ENCODE measurements at regions not wholly inside any gene's neighbourhood (a gene's known extent, or its start where the extent isn't known, plus 50 kb on each side); places are given as distances from the start of the nearest gene placed in this dataset.
A peak's percentile ranks its signal among the peaks of the same experiment; 100 is the strongest.

GRCh38 chr9:117945286-117945685, 241.1 kb downstream of the TLR4 start:
- no peak for DNase-seq

GRCh38 chr9:117951127-117951526, 246.9 kb downstream of the TLR4 start:
- DNase-seq = no peak

DNA sequence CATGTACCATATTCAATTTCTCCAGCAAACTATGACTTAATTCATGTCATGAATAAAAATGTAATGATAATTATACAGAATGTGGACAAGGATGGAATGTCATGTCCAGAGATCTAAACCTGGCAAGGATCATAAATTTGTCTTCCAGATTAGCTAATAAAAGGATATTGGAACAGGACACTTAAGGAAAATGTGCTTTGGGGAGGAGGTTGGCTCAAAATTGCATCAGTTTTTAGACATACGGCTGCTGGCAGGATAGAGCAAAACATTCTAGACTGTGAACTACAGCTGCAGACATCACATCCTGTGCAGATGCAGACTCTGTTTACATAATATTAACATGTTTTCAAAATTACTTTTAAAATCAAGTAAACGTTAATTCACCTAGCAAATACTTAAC, 248.4 kb downstream of the TLR4 start:
- DNase-seq = no peak

GRCh38 chr9:117957267-117957666, 253.1 kb downstream of the TLR4 start:
- DNase-seq = no peak

GRCh38 chr9:117958726-117959125, 254.5 kb downstream of the TLR4 start:
- DNase-seq = no peak

DNA sequence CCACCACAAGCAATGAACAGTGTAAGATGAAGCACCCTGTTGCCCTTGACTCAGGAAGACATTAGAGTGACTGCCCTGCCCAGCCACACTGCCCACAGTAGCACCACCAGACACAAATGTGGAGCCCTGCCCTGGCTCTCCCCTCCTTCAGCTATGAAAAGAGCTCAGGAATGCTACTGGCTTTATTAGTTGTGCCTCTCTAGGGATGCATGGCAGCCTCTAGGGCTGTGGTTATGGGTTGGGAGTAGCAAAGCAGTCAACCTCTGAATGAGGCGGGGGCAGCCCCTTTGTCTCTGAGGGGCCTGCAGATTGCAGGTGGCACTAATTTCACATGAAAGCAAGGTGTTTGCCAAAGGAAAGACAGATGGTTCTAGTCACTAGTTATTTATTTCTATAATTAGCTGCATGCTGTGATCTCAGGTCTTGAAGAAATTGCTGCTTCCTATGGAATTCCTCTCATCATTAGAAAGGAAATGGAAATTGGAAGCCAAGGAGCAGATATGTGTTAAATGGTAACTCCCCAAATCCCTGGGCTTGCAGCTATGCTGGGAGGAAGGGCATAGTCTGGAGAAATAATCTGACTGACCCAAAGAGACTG, 259.4 kb downstream of the TLR4 start:
- DNase-seq = peak; percentile 16

- no peak for DNase-seq
Measured at GRCh38 chr9:117970276-117971050, 266.3 kb downstream of the TLR4 start.

- no peak for DNase-seq
Measured at GRCh38 chr9:117974108-117974507, 269.9 kb downstream of the TLR4 start.

- no peak for DNase-seq
Measured at GRCh38 chr9:117979914-117980313, 275.7 kb downstream of the TLR4 start.

DNA sequence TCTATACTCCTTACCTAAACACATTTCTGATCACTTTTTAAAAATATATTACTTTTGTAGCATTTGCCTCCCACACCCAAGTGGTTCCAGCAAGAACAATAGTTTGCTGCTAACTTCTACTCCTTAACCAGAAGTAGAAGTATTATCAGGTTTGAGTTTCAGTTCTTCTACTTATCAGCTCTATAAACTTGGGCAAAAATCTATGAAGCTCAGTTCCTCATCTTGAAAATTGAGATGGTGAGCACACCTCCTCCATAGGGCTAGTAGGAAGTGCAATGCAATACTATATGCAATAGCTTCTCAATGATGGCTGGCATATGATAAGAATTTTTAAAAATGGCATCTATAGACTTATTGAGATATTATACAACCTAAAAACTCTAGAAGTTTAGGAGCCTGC, 283.7 kb downstream of the TLR4 start:
- no peak for DNase-seq

DNA sequence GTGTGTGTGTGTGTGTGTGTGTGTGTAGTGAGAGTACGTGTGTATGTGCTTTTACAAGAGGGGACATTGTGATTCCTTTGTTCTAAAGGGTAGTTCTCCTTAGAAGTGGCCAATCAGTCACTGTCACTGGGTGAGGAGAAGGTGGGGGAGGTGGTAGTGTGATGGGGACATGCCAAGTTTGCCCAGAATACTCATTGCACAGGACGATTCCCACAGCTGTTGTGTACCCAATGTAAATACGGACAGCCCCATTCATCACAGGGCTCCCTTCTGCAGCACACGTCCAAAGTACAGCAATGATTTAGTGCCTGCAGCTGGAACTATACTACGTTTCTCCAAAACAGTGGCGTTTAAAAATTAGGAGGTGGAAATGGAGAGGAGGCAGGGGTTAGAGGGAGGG, 287.8 kb downstream of the TLR4 start:
- DNase-seq = no peak

- no peak for DNase-seq
Measured at GRCh38 chr9:118000581-118000980, 296.4 kb downstream of the TLR4 start.

- DNase-seq = no peak
Measured at GRCh38 chr9:118003240-118003639, 299.0 kb downstream of the TLR4 start.

GRCh38 chr9:118008246-118008645, 304.0 kb downstream of the TLR4 start:
- no peak for DNase-seq

DNA sequence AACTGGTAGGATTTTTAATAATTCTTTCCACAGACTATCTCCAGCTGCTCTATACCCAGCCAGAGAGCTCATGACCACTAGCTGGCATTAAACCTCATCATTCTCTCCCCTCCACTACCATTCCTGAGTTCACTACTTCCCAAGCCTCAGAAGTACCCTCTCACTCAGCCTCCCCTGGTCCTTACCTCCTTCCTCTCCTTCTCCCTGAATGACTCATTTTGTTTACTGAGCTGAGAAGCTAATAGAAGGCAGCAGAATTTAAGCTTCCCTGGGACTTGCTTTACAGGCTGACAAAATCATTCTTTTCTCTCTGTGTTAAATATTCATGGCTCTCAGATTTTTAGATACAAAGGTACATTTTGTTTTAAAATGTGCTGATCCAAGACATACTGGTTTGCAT, 305.4 kb downstream of the TLR4 start:
- no peak for DNase-seq

DNA sequence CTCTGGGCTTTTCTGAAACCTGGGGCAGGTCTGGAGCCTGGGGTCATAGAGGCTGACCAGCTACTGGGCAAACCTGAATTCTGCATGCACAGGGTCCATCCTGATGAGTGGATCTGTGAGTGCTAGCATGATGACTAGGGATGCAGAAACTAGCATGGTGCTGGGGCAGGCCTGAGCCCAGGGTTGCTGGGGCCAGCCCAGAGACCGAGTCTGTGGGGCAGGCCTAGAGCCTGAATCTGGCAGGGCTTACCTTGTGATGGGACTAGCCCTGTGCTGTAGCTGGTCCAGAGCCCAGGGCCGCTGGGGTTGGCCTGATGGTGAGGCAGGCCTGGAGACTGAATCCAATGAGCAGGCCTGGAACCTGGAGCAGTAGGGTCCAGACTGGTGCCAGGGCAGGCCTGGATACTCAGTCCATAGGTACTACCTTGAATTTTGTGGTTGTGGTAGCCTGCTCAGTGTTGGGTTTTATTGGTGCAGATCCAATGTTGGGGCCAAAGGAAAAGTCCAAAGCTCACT, 313.5 kb downstream of the TLR4 start:
- DNase-seq = no peak

DNA sequence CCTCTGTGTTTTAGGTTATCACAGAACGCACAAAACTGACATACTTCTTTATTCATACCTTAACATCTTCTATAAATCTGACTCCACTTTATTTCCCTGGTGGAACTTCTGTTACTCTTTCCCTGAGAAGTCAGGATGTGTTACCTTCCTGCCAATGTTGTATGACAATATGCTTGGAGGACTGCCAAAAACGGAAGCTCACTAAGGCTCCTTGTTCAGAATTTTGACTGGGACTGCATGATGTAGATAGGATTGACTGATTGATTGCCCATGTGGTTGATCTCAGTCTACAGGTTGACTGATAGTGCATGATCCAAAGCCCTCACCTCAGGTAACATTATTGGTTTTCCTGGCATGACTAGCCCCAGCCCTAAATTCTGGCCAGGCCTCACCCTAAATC, 319.4 kb downstream of the TLR4 start:
- DNase-seq = no peak

GRCh38 chr9:118028225-118028624, 324.0 kb downstream of the TLR4 start:
- DNase-seq = no peak

DNA sequence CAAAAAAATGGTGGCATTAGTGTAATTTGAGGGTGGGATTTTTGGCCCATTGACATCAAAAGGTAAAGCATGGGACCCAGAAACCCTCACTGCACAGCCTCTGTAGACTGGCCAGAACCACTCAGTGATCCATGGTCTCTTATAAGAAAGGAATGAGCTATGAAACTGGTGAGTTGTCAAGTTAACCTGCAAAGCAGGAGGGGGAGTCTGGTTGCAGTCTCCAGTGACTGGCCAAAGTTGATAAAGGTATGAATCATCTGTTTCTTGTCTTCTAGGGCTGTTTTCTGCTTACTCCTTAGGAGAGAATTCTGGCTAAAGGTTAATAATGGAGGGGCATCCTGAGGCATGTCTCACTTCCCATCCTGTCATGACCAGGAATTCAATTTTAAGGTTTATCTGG, 325.2 kb downstream of the TLR4 start:
- no peak for DNase-seq

DNA sequence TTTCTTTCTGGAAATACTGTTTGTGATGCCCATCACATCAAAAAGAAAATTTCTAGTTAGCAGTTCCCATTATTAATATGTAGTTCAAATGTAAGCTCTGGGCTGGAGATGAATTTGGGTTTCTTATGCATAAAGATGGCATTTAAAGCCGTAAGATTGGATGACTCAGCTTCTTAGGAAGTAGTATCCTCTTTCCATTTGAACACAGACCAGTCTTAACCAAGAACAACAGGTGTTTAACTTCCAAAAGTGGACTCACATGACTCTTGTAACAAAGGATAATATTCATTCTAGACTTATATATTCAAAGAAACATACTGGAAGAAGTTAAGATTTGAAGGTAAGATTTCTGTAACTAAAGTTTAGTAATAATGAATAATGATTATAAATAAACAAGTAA, 330.5 kb downstream of the TLR4 start:
- no peak for DNase-seq

DNA sequence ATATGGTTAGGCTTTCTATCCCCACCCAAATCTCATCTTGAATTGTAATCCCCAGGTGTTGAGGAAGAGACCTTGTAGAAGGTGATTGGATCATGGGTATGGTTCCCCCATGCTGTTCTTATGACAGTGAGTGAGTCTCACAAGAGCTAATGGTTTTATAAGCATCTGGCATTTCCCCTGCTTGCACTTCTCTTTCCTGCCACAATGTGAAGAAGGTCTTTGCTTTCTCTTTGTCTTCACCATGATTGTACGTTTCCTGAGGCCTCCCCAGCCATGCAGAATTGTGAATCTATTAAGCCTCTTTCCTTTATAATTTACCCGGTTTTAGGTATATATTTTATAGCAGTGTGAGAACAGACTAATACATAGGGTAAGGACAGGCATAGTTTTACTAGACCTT, 334.5 kb downstream of the TLR4 start:
- no peak for DNase-seq

GRCh38 chr9:118058227-118058626, 354.0 kb downstream of the TLR4 start:
- no peak for DNase-seq

DNA sequence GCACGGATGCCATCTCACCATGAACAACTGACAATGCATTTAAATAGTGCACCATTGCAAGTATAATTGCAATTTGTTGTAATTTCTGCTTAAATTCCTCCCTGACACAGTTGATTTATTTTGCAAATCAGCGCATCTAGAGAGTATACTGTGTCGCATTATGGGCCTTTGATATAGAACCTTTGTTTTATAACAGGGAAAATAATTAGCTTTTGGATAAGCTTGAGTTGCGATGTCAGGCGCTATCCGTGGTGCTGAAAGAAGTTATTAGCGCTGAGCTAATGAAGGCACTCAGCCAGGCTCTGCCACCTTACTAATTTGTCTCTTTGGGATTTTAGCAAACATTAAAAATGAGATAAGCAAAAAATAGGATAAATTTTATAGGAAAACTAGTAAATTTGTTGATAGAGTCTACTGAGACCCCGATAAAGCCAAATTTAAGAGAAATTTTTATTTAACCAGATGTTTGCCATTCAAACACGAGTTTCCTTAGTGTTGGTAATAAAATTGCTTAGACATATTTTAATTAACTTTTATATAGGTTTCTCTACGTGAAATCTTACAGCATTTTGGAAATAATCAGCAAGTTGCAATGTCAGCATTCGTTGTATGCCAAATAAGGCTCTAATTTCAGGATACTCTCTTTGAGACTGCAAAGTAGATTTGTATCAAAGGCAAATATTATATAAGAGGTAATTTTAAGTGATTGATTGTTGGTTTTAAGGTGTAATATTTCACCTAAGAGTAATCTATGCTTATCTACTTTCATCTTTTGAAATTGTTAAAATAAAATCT, 355.5 kb downstream of the TLR4 start:
- DNase-seq = no peak

DNA sequence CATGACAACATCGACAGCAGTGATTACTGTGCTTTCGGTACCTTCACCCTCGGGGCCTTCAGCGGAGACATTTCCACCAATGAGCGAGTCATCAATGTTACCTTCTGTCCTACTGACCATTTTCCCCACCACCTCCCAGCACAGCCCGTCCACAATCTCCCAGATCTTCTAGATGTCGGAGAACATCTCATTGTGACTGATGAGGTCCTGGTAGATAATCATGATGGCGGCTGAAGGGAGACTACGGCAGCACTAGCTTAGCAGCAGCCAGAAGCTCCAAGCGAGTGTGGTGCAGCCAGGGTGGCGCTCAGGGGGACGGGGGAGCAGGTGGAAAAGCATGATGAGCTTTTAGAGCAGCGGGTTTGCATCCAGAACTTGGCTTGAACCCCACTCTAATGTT, 379.0 kb downstream of the TLR4 start:
- DNase-seq = no peak
